HL-60 (cell line): ENCODE measurements at regions not wholly inside any gene's neighbourhood (a gene's known extent, or its start where the extent isn't known, plus 50 kb on each side); places are given as distances from the start of the nearest gene placed in this dataset.
"Not testable (repeated sequence)": the region's sequence is repeated elsewhere in the genome, so short reads cannot be mapped to it uniquely, and the experiment has no call there.

Experiments
- GABPA ChIP-seq: IDR thresholded peaks from 2 replicates; pipeline ENCODE4 v1.6.1; 2012; ENCODE audit warnings: low read depth
- POLR2AphosphoS5 ChIP-seq: IDR thresholded peaks from 2 replicates; pipeline ENCODE4 v1.6.1; 2012; ENCODE audit warnings: low read depth
- SPI1 ChIP-seq: IDR thresholded peaks from 2 replicates; pipeline ENCODE4 v1.6.1; 2012; ENCODE audit warnings: low read depth, mild to moderate bottlenecking, borderline replicate concordance
- TF ChIP-seq, protein P1 (sequence below): IDR thresholded peaks from one replicate; pipeline ENCODE4 v1.5.1; 2011; ENCODE audit warnings: low read length, control low read depth, inconsistent platforms; ENCODE audit not compliant: insufficient read depth
- TF ChIP-seq, protein P2 (sequence below): IDR thresholded peaks from 2 replicates; pipeline ENCODE4 v1.6.1; 2012; ENCODE audit warnings: low read depth; ENCODE audit not compliant: insufficient replicate concordance

DNA sequence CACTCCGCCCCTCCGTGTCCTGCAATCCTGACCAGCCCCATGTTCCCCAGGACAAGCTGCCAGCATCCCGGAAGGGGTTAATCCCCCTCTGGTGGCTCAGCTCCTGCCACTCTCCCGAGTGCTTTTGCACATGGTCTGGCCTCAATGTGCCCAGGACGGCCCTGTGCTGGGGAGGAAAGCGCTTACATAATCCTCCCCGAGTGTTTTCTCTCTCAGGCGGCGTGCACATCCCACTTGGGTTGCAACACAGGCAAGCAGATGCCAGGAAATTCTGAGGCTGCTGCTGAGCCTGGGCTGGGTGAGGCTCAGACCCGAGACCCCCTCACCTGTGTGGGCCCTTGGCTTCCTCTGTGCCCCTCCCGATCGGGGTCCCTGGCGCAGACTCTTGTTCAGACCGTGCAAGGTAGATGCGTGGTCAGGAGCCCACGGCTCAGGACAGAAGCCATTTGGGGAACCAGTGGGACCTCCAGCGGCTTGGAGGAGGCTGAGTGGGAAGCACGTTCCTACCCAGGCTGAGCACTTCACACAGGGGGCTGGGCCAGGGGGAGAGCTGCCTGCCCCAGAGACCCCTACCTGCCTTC, 144.7 kb downstream of the LAT start:
- TF ChIP-seq POLR2AphosphoS5, GABPA, SPI1: not testable (repeated sequence)
- TF ChIP-seq, protein P1, sequence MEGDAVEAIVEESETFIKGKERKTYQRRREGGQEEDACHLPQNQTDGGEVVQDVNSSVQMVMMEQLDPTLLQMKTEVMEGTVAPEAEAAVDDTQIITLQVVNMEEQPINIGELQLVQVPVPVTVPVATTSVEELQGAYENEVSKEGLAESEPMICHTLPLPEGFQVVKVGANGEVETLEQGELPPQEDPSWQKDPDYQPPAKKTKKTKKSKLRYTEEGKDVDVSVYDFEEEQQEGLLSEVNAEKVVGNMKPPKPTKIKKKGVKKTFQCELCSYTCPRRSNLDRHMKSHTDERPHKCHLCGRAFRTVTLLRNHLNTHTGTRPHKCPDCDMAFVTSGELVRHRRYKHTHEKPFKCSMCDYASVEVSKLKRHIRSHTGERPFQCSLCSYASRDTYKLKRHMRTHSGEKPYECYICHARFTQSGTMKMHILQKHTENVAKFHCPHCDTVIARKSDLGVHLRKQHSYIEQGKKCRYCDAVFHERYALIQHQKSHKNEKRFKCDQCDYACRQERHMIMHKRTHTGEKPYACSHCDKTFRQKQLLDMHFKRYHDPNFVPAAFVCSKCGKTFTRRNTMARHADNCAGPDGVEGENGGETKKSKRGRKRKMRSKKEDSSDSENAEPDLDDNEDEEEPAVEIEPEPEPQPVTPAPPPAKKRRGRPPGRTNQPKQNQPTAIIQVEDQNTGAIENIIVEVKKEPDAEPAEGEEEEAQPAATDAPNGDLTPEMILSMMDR = not testable (repeated sequence)
- TF ChIP-seq, protein P2, sequence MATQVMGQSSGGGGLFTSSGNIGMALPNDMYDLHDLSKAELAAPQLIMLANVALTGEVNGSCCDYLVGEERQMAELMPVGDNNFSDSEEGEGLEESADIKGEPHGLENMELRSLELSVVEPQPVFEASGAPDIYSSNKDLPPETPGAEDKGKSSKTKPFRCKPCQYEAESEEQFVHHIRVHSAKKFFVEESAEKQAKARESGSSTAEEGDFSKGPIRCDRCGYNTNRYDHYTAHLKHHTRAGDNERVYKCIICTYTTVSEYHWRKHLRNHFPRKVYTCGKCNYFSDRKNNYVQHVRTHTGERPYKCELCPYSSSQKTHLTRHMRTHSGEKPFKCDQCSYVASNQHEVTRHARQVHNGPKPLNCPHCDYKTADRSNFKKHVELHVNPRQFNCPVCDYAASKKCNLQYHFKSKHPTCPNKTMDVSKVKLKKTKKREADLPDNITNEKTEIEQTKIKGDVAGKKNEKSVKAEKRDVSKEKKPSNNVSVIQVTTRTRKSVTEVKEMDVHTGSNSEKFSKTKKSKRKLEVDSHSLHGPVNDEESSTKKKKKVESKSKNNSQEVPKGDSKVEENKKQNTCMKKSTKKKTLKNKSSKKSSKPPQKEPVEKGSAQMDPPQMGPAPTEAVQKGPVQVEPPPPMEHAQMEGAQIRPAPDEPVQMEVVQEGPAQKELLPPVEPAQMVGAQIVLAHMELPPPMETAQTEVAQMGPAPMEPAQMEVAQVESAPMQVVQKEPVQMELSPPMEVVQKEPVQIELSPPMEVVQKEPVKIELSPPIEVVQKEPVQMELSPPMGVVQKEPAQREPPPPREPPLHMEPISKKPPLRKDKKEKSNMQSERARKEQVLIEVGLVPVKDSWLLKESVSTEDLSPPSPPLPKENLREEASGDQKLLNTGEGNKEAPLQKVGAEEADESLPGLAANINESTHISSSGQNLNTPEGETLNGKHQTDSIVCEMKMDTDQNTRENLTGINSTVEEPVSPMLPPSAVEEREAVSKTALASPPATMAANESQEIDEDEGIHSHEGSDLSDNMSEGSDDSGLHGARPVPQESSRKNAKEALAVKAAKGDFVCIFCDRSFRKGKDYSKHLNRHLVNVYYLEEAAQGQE = not testable (repeated sequence)
